Stomach smooth muscle (tissue), 2 donors: ENCODE measurements at regions not wholly inside any gene's neighbourhood (a gene's known extent, or its start where the extent isn't known, plus 50 kb on each side); places are given as distances from the start of the nearest gene placed in this dataset.
"Not testable (repeated sequence)": the region's sequence is repeated elsewhere in the genome, so short reads cannot be mapped to it uniquely, and the experiment has no call there.

ENCODE experiments used
- H3K27ac ChIP-seq: one replicate; pipeline ENCODE4 v1.7.0; 2013; ENCODE audit warnings: mild to moderate bottlenecking, low read length, inconsistent platforms
- H3K27me3 ChIP-seq, 2 donors: one replicate each; pipeline ENCODE4 v1.7.0; 2013; ENCODE audit warnings: low read length in 2 of 2; ENCODE audit not compliant: insufficient read depth in 2 of 2, control insufficient read depth in 1 of 2
- H3K36me3 ChIP-seq, 2 donors: one replicate each; pipeline ENCODE4 v1.7.0; 2013; ENCODE audit warnings: low read length in 2 of 2; ENCODE audit not compliant: control insufficient read depth in 2 of 2, insufficient read depth in 2 of 2
- H3K4me1 ChIP-seq: one replicate; pipeline ENCODE4 v1.7.0; 2013; ENCODE audit warnings: low read length; ENCODE audit not compliant: control insufficient read depth, insufficient read depth
- H3K4me3 ChIP-seq, 2 donors: one replicate each; pipeline ENCODE4 v1.7.0; 2013; ENCODE audit warnings: low read length in 2 of 2
- H3K9ac ChIP-seq, 2 donors: one replicate each; pipeline ENCODE4 v1.7.0; 2013; ENCODE audit warnings: low read length in 2 of 2, mild to moderate bottlenecking in 1 of 2
- H3K9me3 ChIP-seq, 2 donors: one replicate each; pipeline ENCODE4 v1.7.0; 2013; ENCODE audit warnings: low read length in 2 of 2; ENCODE audit not compliant: control insufficient read depth in 2 of 2
- donor health status: healthy.
- donor health status: Pancreatic carcinoma.

GRCh38 chr1:60888126-60888525 is 194.2 kb upstream of the NFIA start:
- H3K27me3 ChIP-seq = no peaks in the 10 kb centered on the region
- no peaks in the 10 kb centered on the region for H3K36me3 ChIP-seq
- no peaks in the 10 kb centered on the region for H3K9me3 ChIP-seq

GRCh38 chr1:60886793-60887331 is 195.5 kb upstream of the NFIA start:
- H3K36me3 ChIP-seq = no peaks in the 10 kb centered on the region
- no peaks in the 10 kb centered on the region for H3K9me3 ChIP-seq
- no peaks in the 10 kb centered on the region for H3K27me3 ChIP-seq
- H3K4me1 ChIP-seq = no peaks in the 10 kb centered on the region
- no peak overlapping the region for H3K27ac ChIP-seq
- no peak overlapping the region for H3K4me3 ChIP-seq
- H3K9ac ChIP-seq = no peak overlapping the region

More at GRCh38 chr1:60888126-60888525, 194.2 kb upstream of the NFIA start:
- Histone ChIP-seq H3K4me3 (no peak overlapping the region), H3K9ac (no peak overlapping the region), H3K27ac (no peak overlapping the region), H3K4me1 (no peaks in the 10 kb centered on the region)

GRCh38 chr1:60886090-60886489 is 196.3 kb upstream of the NFIA start:
- Histone ChIP-seq H3K4me1 (no peaks in the 10 kb centered on the region), H3K27me3 (no peaks in the 10 kb centered on the region), H3K4me3 (no peak overlapping the region), H3K27ac (no peak overlapping the region), H3K36me3 (no peaks in the 10 kb centered on the region), H3K9me3 (no peaks in the 10 kb centered on the region), H3K9ac (no peak overlapping the region)

DNA sequence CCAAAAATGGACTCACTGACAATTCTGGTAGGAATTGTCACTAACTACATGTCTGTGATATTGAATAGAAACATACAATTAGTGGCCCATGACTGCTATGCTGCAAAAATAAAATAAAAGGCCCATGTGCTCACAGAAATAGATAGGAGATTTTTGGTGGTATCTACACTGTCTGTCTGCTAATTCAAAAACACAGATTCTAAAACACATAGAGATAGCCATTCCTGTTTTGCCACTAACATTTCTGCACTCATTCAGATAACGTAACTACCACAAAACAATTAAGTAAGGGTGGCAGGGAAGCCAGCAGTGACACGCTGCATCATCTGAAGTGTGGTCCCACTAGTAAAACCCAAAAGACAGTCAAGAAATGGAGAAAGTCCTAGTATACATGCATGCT is 202.2 kb upstream of the NFIA start:
- H3K9me3 ChIP-seq = no peaks in the 10 kb centered on the region
- no peak overlapping the region for H3K4me3 ChIP-seq
- no peak overlapping the region for H3K9ac ChIP-seq
- H3K27me3 ChIP-seq = no peaks in the 10 kb centered on the region
- H3K4me1 ChIP-seq = no peaks in the 10 kb centered on the region
- H3K36me3 ChIP-seq = no peaks in the 10 kb centered on the region
- H3K27ac ChIP-seq = no peak overlapping the region

DNA sequence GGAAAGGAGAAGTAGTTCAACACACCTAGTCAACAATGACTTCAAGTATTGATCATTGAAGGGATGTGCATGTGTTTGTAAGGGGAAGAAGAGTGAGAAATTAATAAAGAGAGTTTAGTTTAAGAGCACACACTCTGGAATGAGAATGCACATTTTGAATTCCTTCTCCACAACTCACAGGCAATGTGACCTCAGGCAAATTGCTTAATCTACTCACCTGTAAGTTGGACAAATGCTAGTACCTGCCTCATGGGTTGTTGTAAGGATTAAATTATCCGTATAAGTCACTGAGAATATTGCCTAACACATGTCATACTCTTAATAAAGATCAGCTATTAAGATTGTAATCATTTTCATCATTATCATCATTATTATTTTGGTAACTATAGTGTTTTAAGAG is 204.0 kb upstream of the NFIA start:
- no peaks in the 10 kb centered on the region for H3K4me1 ChIP-seq
- no peak overlapping the region for H3K27ac ChIP-seq
- H3K9me3 ChIP-seq = no peaks in the 10 kb centered on the region
- H3K36me3 ChIP-seq = no peaks in the 10 kb centered on the region
- H3K27me3 ChIP-seq = no peaks in the 10 kb centered on the region
- no peak overlapping the region for H3K9ac ChIP-seq
- no peak overlapping the region for H3K4me3 ChIP-seq

- Histone ChIP-seq H3K36me3 (no peaks in the 10 kb centered on the region), H3K4me3 (no peak overlapping the region), H3K9me3 (no peaks in the 10 kb centered on the region), H3K27me3 (no peaks in the 10 kb centered on the region), H3K9ac (no peak overlapping the region), H3K27ac (no peak overlapping the region), H3K4me1 (no peaks in the 10 kb centered on the region)
These were observed 205.0 kb upstream of the NFIA start for GRCh38 chr1:60877376-60877775.

- Histone ChIP-seq H3K4me1 (no peaks in the 10 kb centered on the region), H3K9ac (no peak overlapping the region), H3K27ac (no peak overlapping the region), H3K4me3 (no peak overlapping the region), H3K9me3 (no peaks in the 10 kb centered on the region), H3K36me3 (no peaks in the 10 kb centered on the region), H3K27me3 (no peaks in the 10 kb centered on the region)
These were observed 205.4 kb upstream of the NFIA start for GRCh38 chr1:60876952-60877351.

GRCh38 chr1:60875138-60875537 is 207.2 kb upstream of the NFIA start:
- Histone ChIP-seq H3K4me3 (no peak overlapping the region), H3K27ac (no peak overlapping the region), H3K9me3 (no peaks in the 10 kb centered on the region), H3K9ac (no peak overlapping the region), H3K27me3 (no peaks in the 10 kb centered on the region), H3K36me3 (no peaks in the 10 kb centered on the region), H3K4me1 (no peaks in the 10 kb centered on the region)

- no peak overlapping the region for H3K9ac ChIP-seq
- H3K27ac ChIP-seq = no peak overlapping the region
- no peaks in the 10 kb centered on the region for H3K36me3 ChIP-seq
- H3K27me3 ChIP-seq = no peaks in the 10 kb centered on the region
- no peaks in the 10 kb centered on the region for H3K9me3 ChIP-seq
- no peaks in the 10 kb centered on the region for H3K4me1 ChIP-seq
- H3K4me3 ChIP-seq = no peak overlapping the region
These were observed 207.6 kb upstream of the NFIA start for GRCh38 chr1:60874718-60875117.

DNA sequence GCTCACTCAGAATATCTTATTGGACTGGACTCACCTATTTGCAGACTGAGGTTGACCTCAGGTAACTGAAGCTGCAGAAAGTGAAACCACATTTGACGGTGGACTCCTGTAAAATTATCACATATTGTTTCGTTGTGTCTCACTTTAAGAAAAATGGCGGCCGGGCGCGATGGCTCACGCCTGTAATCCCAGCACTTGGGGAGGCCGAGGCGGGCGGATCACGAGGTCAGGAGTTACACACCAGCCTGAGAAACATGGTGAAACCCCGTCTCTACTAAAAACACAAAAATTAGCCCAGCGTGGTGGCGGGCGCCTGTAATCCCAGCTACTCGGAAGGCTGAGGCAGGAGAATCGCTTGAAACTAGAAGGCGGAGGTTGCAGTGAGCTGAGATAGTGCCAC is 209.0 kb upstream of the NFIA start:
- H3K4me3 ChIP-seq, H3K9me3 ChIP-seq, H3K27me3 ChIP-seq, H3K9ac ChIP-seq, H3K36me3 ChIP-seq, H3K27ac ChIP-seq, H3K4me1 ChIP-seq: not testable (repeated sequence)

GRCh38 chr1:60872426-60873054 is 209.8 kb upstream of the NFIA start:
- Histone ChIP-seq H3K36me3 (no peaks in the 10 kb centered on the region), H3K27me3 (no peaks in the 10 kb centered on the region), H3K9me3 (no peaks in the 10 kb centered on the region), H3K9ac (no peak overlapping the region), H3K27ac (no peak overlapping the region), H3K4me3 (no peak overlapping the region), H3K4me1 (no peaks in the 10 kb centered on the region)
